ENCODE measurements at regions not wholly inside any gene's neighbourhood (a gene's known extent, or its start where the extent isn't known, plus 50 kb on each side); places are given as distances from the start of the nearest gene placed in this dataset.

- no peak for TF ChIP-seq CTCF (IDR thresholded peaks at IDR 0.05)
- no peak for TF ChIP-seq JUN (CRISPR knock-in tag; IDR thresholded peaks at IDR 0.05)
- TF ChIP-seq USF2 (CRISPR knock-in tag; IDR thresholded peaks at IDR 0.05): no peak
- TF ChIP-seq ESRRA (CRISPR knock-in tag; IDR thresholded peaks at IDR 0.05; ENCODE audit: borderline replicate concordance): no peak
Measured at GRCh38 chr20:12941025-12941424, 67.7 kb upstream of the SPTLC3 start.

Data from WTC11 (cell line).